GM12878 (cell line): ENCODE measurements at regions not wholly inside any gene's neighbourhood (a gene's known extent, or its start where the extent isn't known, plus 50 kb on each side); places are given as distances from the start of the nearest gene placed in this dataset.

Source experiments
- ATAC-seq: fragments of 200-7000 bp; cut with Tn5 transposase; 3 replicates; pipeline ENCODE4 v1.9.1; 2020; ENCODE audit warnings: mild to moderate bottlenecking, moderate library complexity
- BruUV-seq: library from RNA; stranded (reverse); fragments of 400-500 nt; replicated peaks from 2 replicates; lab custom pipeline; 2021; lab: Mats Ljungman, UMichigan
- CTCF ChIA-PET: fragments of 300-600 bp; sonication (Branson Sonifier 250); formaldehyde crosslinking; extraction: SDS; loops from one replicate; lab custom pipeline; 2021; ENCODE audit warnings: inconsistent platforms; lab: Yijun Ruan, JAX
- POLR2A ChIA-PET: fragments of 350-600 bp; formaldehyde crosslinking; extraction: SDS; loops from one replicate; lab custom pipeline; 2021; ENCODE audit warnings: inconsistent platforms; lab: Charles Lee
- RAD21 ChIA-PET: fragments of 300-600 bp; sonication (Branson Sonifier 250); formaldehyde crosslinking; loops from one replicate; lab custom pipeline; 2023; ENCODE audit warnings: antibody characterized with exemption; ENCODE audit not compliant: unreplicated experiment; lab: Charles Lee
- SMC1A ChIA-PET: fragments of 300-600 bp; sonication (Branson Sonifier 250); formaldehyde crosslinking; loops from one replicate; lab custom pipeline; 2023; ENCODE audit not compliant: unreplicated experiment, uncharacterized antibody; lab: Charles Lee
- DNase-seq: peaks from one replicate; pipeline ENCODE4 v3.0.0-alpha.2; 2011; ENCODE audit warnings: low read depth, low spot score
- FAIRE-seq: peaks from 3 replicates; lab custom pipeline; 2011; peaks lifted over from hg19 to GRCh38; lab: Jason Lieb, UNC
- H2AFZ ChIP-seq: 2 replicates; pipeline ENCODE4 v1.6.0; 2011; ENCODE audit warnings: low read depth, low read length, control low read depth; ENCODE audit not compliant: control insufficient read depth
- H3K27ac ChIP-seq: 2 replicates; pipeline ENCODE4 v1.5.1; 2011; ENCODE audit warnings: control low read depth; ENCODE audit not compliant: control insufficient read depth, insufficient read depth
- H3K27me3 ChIP-seq, 2 experiments: replicated peaks in 1 of 2; 2 replicates each; pipeline versions ENCODE4 v1.6.0 to v1.6.1; 2011; ENCODE audit warnings: low read length in 1 of 2; ENCODE audit not compliant: control insufficient read depth in 2 of 2, insufficient read depth in 2 of 2
- H3K36me3 ChIP-seq, 2 experiments: 2 replicates each; pipeline ENCODE4 v1.5.1; 2011; ENCODE audit warnings: low read length in 1 of 2; ENCODE audit not compliant: control insufficient read depth in 2 of 2, insufficient read depth in 2 of 2
- H3K4me1 ChIP-seq: 2 replicates; pipeline ENCODE4 v1.6.1; 2011; ENCODE audit warnings: mild to moderate bottlenecking, low read length, moderate library complexity, mixed read lengths; ENCODE audit not compliant: control insufficient read depth, insufficient read depth
- H3K4me2 ChIP-seq: 2 replicates; pipeline ENCODE4 v1.6.0; 2011; ENCODE audit warnings: control low read depth; ENCODE audit not compliant: control insufficient read depth, insufficient read depth
- H3K4me3 ChIP-seq: fragments of 200-600 bp; sonication (generic); 2 replicates; pipeline ENCODE4 v1.5.1; 2016
- H3K79me2 ChIP-seq: 2 replicates; pipeline ENCODE4 v1.6.0; 2011; ENCODE audit warnings: low read length; ENCODE audit not compliant: control insufficient read depth, insufficient read depth
- H3K9ac ChIP-seq: 2 replicates; pipeline ENCODE4 v1.8.0; 2011; ENCODE audit warnings: low read length, control low read depth, mixed read lengths; ENCODE audit not compliant: control insufficient read depth, insufficient read depth
- H3K9me3 ChIP-seq: replicated peaks from 3 replicates; pipeline ENCODE4 v1.5.1; 2011; ENCODE audit warnings: mild to moderate bottlenecking, low read length; ENCODE audit not compliant: control insufficient read depth, insufficient read depth
- H4K20me1 ChIP-seq: 2 replicates; pipeline ENCODE4 v1.6.0; 2011; ENCODE audit not compliant: control insufficient read depth, insufficient read depth
- CHD1 ChIP-seq: IDR thresholded peaks from 2 replicates; pipeline ENCODE4 v1.6.1; 2012; ENCODE audit warnings: low read depth, low read length, improper control_type of control experiment
- ETV6 ChIP-seq, 2 experiments: fragments of 450-650 bp in 1 of 2; IDR thresholded peaks in 1 of 2; conservative IDR thresholded peaks in 1 of 2; 2 replicates each; pipeline ENCODE4 v1.6.1; 2014; ENCODE audit warnings: antibody characterized with exemption in 1 of 2, borderline replicate concordance in 1 of 2, low read depth in 1 of 2, mild to moderate bottlenecking in 1 of 2, moderate library complexity in 1 of 2
- IRF4 ChIP-seq: IDR thresholded peaks from 2 replicates; pipeline ENCODE4 v1.6.1; 2011; ENCODE audit warnings: low read depth, low read length
- RELB ChIP-seq: fragments of 450-650 bp; IDR thresholded peaks from 2 replicates; pipeline ENCODE4 v1.6.1; 2017; ENCODE audit warnings: low read depth, mild to moderate bottlenecking, moderate library complexity
- SKIL ChIP-seq: fragments of 450-650 bp; IDR thresholded peaks from 2 replicates; pipeline ENCODE4 v1.6.1; 2017; ENCODE audit warnings: mild to moderate bottlenecking, low read depth, inconsistent platforms; ENCODE audit not compliant: poor library complexity, severe bottlenecking
- SMC3 ChIP-seq: IDR thresholded peaks from 2 replicates; pipeline ENCODE4 v1.6.1; 2011; ENCODE audit warnings: low read length, improper control_type of control experiment, borderline replicate concordance
- WGBS: methylation state at CpG from one replicate; pipeline ENCODE4 v1.1.6; 2016; ENCODE audit warnings: low lambda C conversion rate; ENCODE audit not compliant: insufficient replicate concordance, insufficient coverage; ENCODE audit errors: missing lambda C conversion rate; 5-methylcytosine and 5-hydroxymethylcytosine counted together
- in situ Hi-C: fragments of 300-500 bp; cut with MboI; formaldehyde crosslinking; loops from 9 replicates; pipeline ENCODE4 v1.14.3; 2018; ENCODE audit warnings: mixed read lengths
- intact Hi-C: fragments of 100-400 bp; cut with micrococcal nuclease; formaldehyde crosslinking; loops from one replicate; pipeline ENCODE4 v1.14.2; 2022; ENCODE audit not compliant: unreplicated experiment

- no peaks in the 10 kb centered on the region for H3K9me3 ChIP-seq
- no peaks in the 10 kb centered on the region for H3K79me2 ChIP-seq
- intact Hi-C loops: no loop called here
- H4K20me1 ChIP-seq: no peaks in the 10 kb centered on the region
- WGBS: 5% methylated on average over 1 of the region's 1 CpG
- H3K36me3 ChIP-seq: no peaks in the 10 kb centered on the region
- no peak overlapping the region for H3K4me2 ChIP-seq
- ATAC-seq (no peak), FAIRE-seq (no peak), DNase-seq (no peak)
- no peaks in the 10 kb centered on the region for H3K4me1 ChIP-seq
- no peak overlapping the region for H3K4me3 ChIP-seq
- TF ChIP-seq IRF4 (no peak), SKIL (no peak), SMC3 (no peak)
- no peak overlapping the region for H3K9ac ChIP-seq
- BruUV-seq: no TSS peak
- no peaks in the 10 kb centered on the region for H3K27me3 ChIP-seq
- H3K27ac ChIP-seq: no peak overlapping the region
- no peak overlapping the region for H2AFZ ChIP-seq
- POLR2A ChIA-PET: no interaction called here
- SMC1A ChIA-PET: no interaction called here
- in situ Hi-C loops: no loop called here
- CTCF ChIA-PET: no interaction called here
- RAD21 ChIA-PET: no interaction called here
Observed at GRCh38 chr6:101058296-101058695, 177.2 kb upstream of the ASCC3 start.

- Histone ChIP-seq H3K4me2 (no peak overlapping the region), H3K4me3 (no peak overlapping the region), H3K9ac (no peak overlapping the region), H2AFZ (no peak overlapping the region)
- FAIRE-seq: no peak
- intact Hi-C loops: no loop called here
- TF ChIP-seq ETV6 (conservative IDR thresholded peaks at IDR 0.05 in 1 of 2, IDR thresholded peaks at IDR 0.05 in 1 of 2; ENCODE audit: borderline replicate concordance in 1 of 2, low read depth in 1 of 2): no peak
- no peak for TF ChIP-seq CHD1
- no peak for TF ChIP-seq RELB
- TF ChIP-seq, all 136 proteins: peak for 0
- in situ Hi-C loops: no loop called here
- no peaks in the 10 kb centered on the region for H4K20me1 ChIP-seq
- no TSS peak for BruUV-seq
- ChIA-PET CTCF (no interaction called here), SMC1A (no interaction called here), RAD21 (interaction anchor here (0.6 kb wide), 1 partner anchor 15 kb away, joined by 3 read pairs; no protein-coding TSS in a partner anchor), POLR2A (no interaction called here)
- DNase-seq (no peak), ATAC-seq (no peak)
- H3K9me3 ChIP-seq: no peaks in the 10 kb centered on the region
- H3K27me3 ChIP-seq: no peaks in the 10 kb centered on the region
- H3K36me3 ChIP-seq: no peaks in the 10 kb centered on the region
- H3K79me2 ChIP-seq: no peaks in the 10 kb centered on the region
- H3K27ac ChIP-seq: no peak overlapping the region
- WGBS: 66% methylated on average over 12 of the region's 12 CpGs
- H3K4me1 ChIP-seq: no peaks in the 10 kb centered on the region
Observed at GRCh38 chr6:101066481-101066880, 185.4 kb upstream of the ASCC3 start.
